K562 (cell line): ENCODE measurements at regions not wholly inside any gene's neighbourhood (a gene's known extent, or its start where the extent isn't known, plus 50 kb on each side); places are given as distances from the start of the nearest gene placed in this dataset.

Source experiments
- ATAC-seq: fragments of 200-7000 bp; cut with Tn5 transposase; 3 replicates; pipeline ENCODE4 v1.9.1; 2020; ENCODE audit warnings: moderate library complexity
- BruUV-seq: library from RNA; stranded (reverse); fragments of 400-500 nt; replicated peaks from 2 replicates; lab custom pipeline; 2021; lab: Mats Ljungman, UMichigan
- CTCF ChIA-PET: fragments of 300-600 bp; formaldehyde crosslinking; extraction: SDS; loops from one replicate; lab custom pipeline; 2021; ENCODE audit warnings: low intra/inter-chr PET ratio; lab: Yijun Ruan, JAX
- POLR2A ChIA-PET: fragments of 300-600, 350-650 bp; sonication (Branson Sonifier 250); formaldehyde crosslinking; extraction: SDS; loops from one replicate; lab custom pipeline; 2021; ENCODE audit warnings: antibody characterized with exemption, inconsistent platforms; lab: Yijun Ruan, JAX
- DNase-seq, 4 experiments: peaks; one replicate each; pipeline versions ENCODE4 v3.0.0 to v3.0.0-alpha.2; 2011 to 2018; ENCODE audit warnings: low spot score in 3 of 4, mixed read lengths in 3 of 4; ENCODE audit errors: extremely low read depth in 1 of 4
- FAIRE-seq: peaks from 2 replicates; lab custom pipeline; 2011; peaks lifted over from hg19 to GRCh38; lab: Jason Lieb, UNC
- H2AFZ ChIP-seq: 2 replicates; pipeline ENCODE4 v1.6.0; 2011; ENCODE audit warnings: low read depth, low read length, control low read depth, inconsistent platforms
- H3K27ac ChIP-seq: fragments of 200-600 bp; 3 replicates; pipeline ENCODE4 v1.8.0; 2011; ENCODE audit warnings: low read depth, mild to moderate bottlenecking, control low read depth, inconsistent platforms, low read length, moderate library complexity, mixed read lengths; ENCODE audit errors: extremely low read depth
- H3K27me3 ChIP-seq, 2 experiments: fragments of 300-600 bp in 1 of 2; 2 replicates in 1 of 2; 3 replicates in 1 of 2; pipeline versions ENCODE4 v1.6.0 to v1.8.0; 2011; ENCODE audit warnings: inconsistent platforms in 2 of 2, low read length in 2 of 2, mild to moderate bottlenecking in 1 of 2, mixed read lengths in 1 of 2, moderate library complexity in 1 of 2; ENCODE audit not compliant: control insufficient read depth in 2 of 2, insufficient read depth in 2 of 2
- H3K36me3 ChIP-seq: fragments of 300-600 bp; 3 replicates; pipeline ENCODE4 v1.8.0; 2011; ENCODE audit warnings: mild to moderate bottlenecking, low read length, inconsistent platforms; ENCODE audit not compliant: control insufficient read depth, insufficient read depth
- H3K4me1 ChIP-seq, 2 experiments: fragments of 200-600 bp in 1 of 2; replicated peaks in 1 of 2; 2 replicates in 1 of 2; 3 replicates in 1 of 2; pipeline versions ENCODE4 v1.5.1 to v1.8.0; 2011; ENCODE audit warnings: inconsistent platforms in 2 of 2, low read length in 2 of 2, mild to moderate bottlenecking in 1 of 2, mixed read lengths in 1 of 2, moderate library complexity in 1 of 2; ENCODE audit not compliant: control insufficient read depth in 2 of 2, insufficient read depth in 2 of 2
- H3K4me2 ChIP-seq: 2 replicates; pipeline ENCODE4 v1.6.1; 2011; ENCODE audit warnings: low read length, control low read depth, inconsistent platforms, mixed read lengths; ENCODE audit not compliant: insufficient read depth
- H3K4me3 ChIP-seq: fragments of 200-600 bp; sonication (generic), shearing (Covaris generic); 2 replicates; pipeline ENCODE4 v1.5.1; 2016; ENCODE audit warnings: control low read depth, inconsistent platforms
- H3K79me2 ChIP-seq: fragments of 200-600 bp; 3 replicates; pipeline ENCODE4 v1.8.0; 2011; ENCODE audit warnings: low read length, inconsistent platforms; ENCODE audit not compliant: control insufficient read depth, insufficient read depth
- H3K9ac ChIP-seq, 2 experiments: 2 replicates each; pipeline versions ENCODE4 v1.6.0 to v1.6.1; 2011; ENCODE audit warnings: low read depth in 2 of 2, low read length in 2 of 2, control low read depth in 1 of 2, inconsistent platforms in 1 of 2, mild to moderate bottlenecking in 1 of 2, mixed read lengths in 1 of 2; ENCODE audit not compliant: insufficient read depth in 1 of 2
- H3K9me1 ChIP-seq: one replicate; pipeline ENCODE4 v1.6.0; 2011; ENCODE audit warnings: inconsistent platforms, mild to moderate bottlenecking, low read length, moderate library complexity; ENCODE audit not compliant: control insufficient read depth, insufficient read depth
- H3K9me3 ChIP-seq: replicated peaks from 2 replicates; pipeline ENCODE4 v1.5.1; 2011; ENCODE audit warnings: low read depth, low read length, inconsistent platforms; ENCODE audit not compliant: control insufficient read depth, insufficient read depth
- H4K20me1 ChIP-seq: replicated peaks from 2 replicates; pipeline ENCODE4 v1.6.1; 2011; ENCODE audit warnings: low read length, inconsistent platforms, mixed read lengths; ENCODE audit not compliant: control insufficient read depth, insufficient read depth
- HNRNPLL ChIP-seq: fragments of 200-400 bp; formaldehyde crosslinking; IDR thresholded peaks from 2 replicates; pipeline ENCODE4 v1.6.1; 2017; ENCODE audit warnings: low read length, low read depth, mild to moderate bottlenecking; ENCODE audit not compliant: poor library complexity, severe bottlenecking
- RAD21 ChIP-seq, 2 experiments: fragments of 250-450 bp in 1 of 2; fragments of 450-650 bp in 1 of 2; sonication (Bioruptor Pico) in 1 of 2; formaldehyde crosslinking in 1 of 2; IDR thresholded peaks in 1 of 2; conservative IDR thresholded peaks in 1 of 2; 2 replicates each; pipeline versions ENCODE4 v1.4.0 to v1.8.0; 2020 to 2022; ENCODE audit warnings: mild to moderate bottlenecking in 2 of 2, moderate library complexity in 1 of 2
- WGBS: fragments of 100-300 bp; shearing (Covaris generic); methylation state at CpG from one replicate; pipeline ENCODE4 v1.1.6; 2016; ENCODE audit warnings: low coverage, mixed read lengths; ENCODE audit not compliant: insufficient coverage; ENCODE audit errors: missing lambda C conversion rate; 5-methylcytosine and 5-hydroxymethylcytosine counted together
- in situ Hi-C: fragments of 300-500 bp; cut with MboI; formaldehyde crosslinking; loops from 4 replicates; pipeline ENCODE4 v1.15.0; 2018; ENCODE audit warnings: inconsistent platforms, mixed read lengths
- intact Hi-C: fragments of 100-400 bp; cut with micrococcal nuclease; formaldehyde crosslinking; loops from 2 replicates; pipeline ENCODE4 v1.14.2; 2022
- TF ChIP-seq, protein P1 (sequence below), 3 experiments: IDR thresholded peaks in 2 of 3; conservative IDR thresholded peaks in 1 of 3; 2 replicates each; pipeline ENCODE4 v1.5.1; 2011 to 2012; ENCODE audit warnings: low read length in 3 of 3, mild to moderate bottlenecking in 3 of 3, control low read depth in 2 of 3, improper control_type of control experiment in 1 of 3, inconsistent platforms in 1 of 3, low read depth in 1 of 3, mixed read lengths in 1 of 3, moderate library complexity in 1 of 3; ENCODE audit not compliant: insufficient read depth in 2 of 3

DNA sequence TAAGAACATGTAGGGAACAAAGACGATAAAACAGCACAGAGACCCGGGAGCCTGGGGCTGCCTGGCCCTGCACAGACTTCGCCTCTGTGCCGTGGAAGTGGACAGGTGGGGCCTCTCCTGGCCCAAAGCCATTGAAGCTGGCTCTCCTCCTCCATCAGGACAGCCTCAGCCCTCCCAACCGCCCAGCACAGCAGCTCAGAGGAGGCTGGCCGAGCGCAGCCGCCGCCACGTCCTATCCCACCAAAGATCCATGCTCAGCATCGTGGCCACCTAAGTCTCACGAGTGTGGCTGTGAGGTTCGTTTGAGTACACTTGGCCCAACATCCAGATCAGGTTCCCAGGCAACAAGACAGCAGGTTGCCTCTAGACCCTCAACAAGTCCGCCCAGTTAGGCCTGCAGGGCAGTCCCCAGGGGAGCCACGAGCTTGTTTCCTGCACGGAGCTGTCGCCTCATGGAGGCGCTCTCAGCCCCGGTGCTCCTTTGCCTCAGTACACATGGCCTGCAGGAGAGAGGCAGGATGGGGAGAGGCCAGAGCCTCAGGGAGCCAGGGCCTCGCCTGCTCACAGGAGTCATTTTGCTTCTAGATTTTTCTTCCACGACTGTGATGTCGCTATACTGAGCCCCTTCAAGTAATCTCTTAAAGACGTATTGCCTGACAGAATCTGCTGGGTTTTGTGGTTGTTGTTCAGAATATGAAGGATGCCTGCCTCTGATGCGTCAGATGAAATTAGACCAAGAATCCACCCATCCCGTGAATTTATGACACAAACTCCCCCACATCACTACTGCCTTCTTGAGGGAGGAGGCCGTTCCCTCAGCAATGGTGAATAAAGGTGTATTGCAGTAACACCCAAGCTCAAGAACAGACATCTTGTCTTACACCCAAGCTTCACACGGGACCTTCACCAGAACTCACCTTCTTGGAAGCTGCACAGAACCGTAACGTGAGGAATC, 102.7 kb downstream of the RNASET2 start:
- Histone ChIP-seq H3K9me1 (no peaks in the 10 kb centered on the region), H3K9ac (no peak overlapping the region), H3K79me2 (no peaks in the 10 kb centered on the region), H3K4me1 (peaks cover 11 to 21% of the 10 kb centered on the region in 2 experiments), H4K20me1 (no peaks in the 10 kb centered on the region), H3K36me3 (no peaks in the 10 kb centered on the region), H3K27ac (no peak overlapping the region), H3K9me3 (no peaks in the 10 kb centered on the region), H2AFZ (no peak overlapping the region), H3K4me2 (no peak overlapping the region), H3K4me3 (no peak overlapping the region), H3K27me3 (peaks cover 2 to 45% of the 10 kb centered on the region in 2 experiments; a peak in 2 of 5 replicates)
- ATAC-seq (peak; percentile 61), DNase-seq (no peak), FAIRE-seq (no peak)
- in situ Hi-C loops = no loop called here
- whole genome bisulfite sequencing = 28% methylated on average over 29 of the region's 29 CpGs
- TF ChIP-seq HNRNPLL = no peak
- peak in 1 of 2 experiments; percentile 37; a peak in 1 of 4 replicates for TF ChIP-seq RAD21 (CRISPR knock-in tag; conservative IDR thresholded peaks at IDR 0.05 in 1 of 2, IDR thresholded peaks at IDR 0.05 in 1 of 2)
- TF ChIP-seq, protein P1, sequence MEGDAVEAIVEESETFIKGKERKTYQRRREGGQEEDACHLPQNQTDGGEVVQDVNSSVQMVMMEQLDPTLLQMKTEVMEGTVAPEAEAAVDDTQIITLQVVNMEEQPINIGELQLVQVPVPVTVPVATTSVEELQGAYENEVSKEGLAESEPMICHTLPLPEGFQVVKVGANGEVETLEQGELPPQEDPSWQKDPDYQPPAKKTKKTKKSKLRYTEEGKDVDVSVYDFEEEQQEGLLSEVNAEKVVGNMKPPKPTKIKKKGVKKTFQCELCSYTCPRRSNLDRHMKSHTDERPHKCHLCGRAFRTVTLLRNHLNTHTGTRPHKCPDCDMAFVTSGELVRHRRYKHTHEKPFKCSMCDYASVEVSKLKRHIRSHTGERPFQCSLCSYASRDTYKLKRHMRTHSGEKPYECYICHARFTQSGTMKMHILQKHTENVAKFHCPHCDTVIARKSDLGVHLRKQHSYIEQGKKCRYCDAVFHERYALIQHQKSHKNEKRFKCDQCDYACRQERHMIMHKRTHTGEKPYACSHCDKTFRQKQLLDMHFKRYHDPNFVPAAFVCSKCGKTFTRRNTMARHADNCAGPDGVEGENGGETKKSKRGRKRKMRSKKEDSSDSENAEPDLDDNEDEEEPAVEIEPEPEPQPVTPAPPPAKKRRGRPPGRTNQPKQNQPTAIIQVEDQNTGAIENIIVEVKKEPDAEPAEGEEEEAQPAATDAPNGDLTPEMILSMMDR (IDR thresholded peaks at IDR 0.05 in 2 of 3, conservative IDR thresholded peaks at IDR 0.05 in 1 of 3; ENCODE audit: insufficient read depth in 2 of 3, low read depth in 1 of 3, low read length in 3 of 3) = peak; percentile 20 to 29 (median 27); a peak in 2 of 6 replicates
- intact Hi-C loops = no loop called here
- ChIA-PET CTCF (no interaction called here), POLR2A (no interaction called here)
- BruUV-seq = no TSS peak
